ENCODE measurements at regions not wholly inside any gene's neighbourhood (a gene's known extent, or its start where the extent isn't known, plus 50 kb on each side); places are given as distances from the start of the nearest gene placed in this dataset.

- no CpG with 5 or more reads among the region's 10 CpGs for WGBS (ENCODE audit: extremely low coverage, insufficient read length, low lambda C conversion rate)
- no peak overlapping the region for H3K14ac ChIP-seq (ENCODE audit: insufficient read depth, low read length)
- no peak overlapping the region for H2AFZ ChIP-seq (ENCODE audit: low read length)
- H3K9me3 Mint-ChIP-seq: no peaks in the 10 kb centered on the region
- TF ChIP-seq CTCF (conservative IDR thresholded peaks at IDR 0.05): no peak
- H3K27me3 Mint-ChIP-seq (ENCODE audit: low read depth): peaks cover 98% of the 10 kb centered on the region
- H3K23ac ChIP-seq (ENCODE audit: insufficient read length, low read depth, low read length): no peak overlapping the region
- H3K4me3 Mint-ChIP-seq: no peak overlapping the region
- H3K79me1 ChIP-seq (ENCODE audit: insufficient read depth, low read depth, low read length, poor library complexity, severe bottlenecking): no peaks in the 10 kb centered on the region
- H3K4me1 ChIP-seq (ENCODE audit: insufficient read depth, low read length): no peaks in the 10 kb centered on the region; the same call in 1 of the 2 replicates
- H3K9ac ChIP-seq (ENCODE audit: extremely low read depth, insufficient read length, low read length): no peak overlapping the region
- no peak overlapping the region for H2BK12ac ChIP-seq (ENCODE audit: insufficient read length, low read depth, low read length)
- H3K4ac ChIP-seq (ENCODE audit: low read depth, low read length): no peak overlapping the region
- no peak overlapping the region for H3T11ph ChIP-seq (ENCODE audit: low read length)
- H4K91ac ChIP-seq (ENCODE audit: insufficient read length, low read depth, low read length): no peak overlapping the region
- H2BK120ac ChIP-seq (ENCODE audit: low read depth, low read length, poor library complexity, severe bottlenecking): no peak overlapping the region
- no peaks in the 10 kb centered on the region for H4K20me1 ChIP-seq (ENCODE audit: control insufficient read depth, insufficient read depth, insufficient read length)
- H3K4me1 Mint-ChIP-seq: peaks cover 0 to 9% of the 10 kb centered on the region in 2 experiments; a peak in 2 of 4 replicates
- H2AK5ac ChIP-seq (ENCODE audit: insufficient read length, low read length): no peak overlapping the region
- H3K23me2 ChIP-seq (ENCODE audit: insufficient read length, low read depth, low read length, poor library complexity, severe bottlenecking): no peaks in the 10 kb centered on the region
- no peak overlapping the region for H3K56ac ChIP-seq (ENCODE audit: insufficient read length, low read depth, low read length)
- H3K18ac ChIP-seq (ENCODE audit: insufficient read length, low read depth, low read length): no peak overlapping the region
- H3K27ac ChIP-seq (ENCODE audit: insufficient read length, low read depth, low read length): no peak overlapping the region
- no peaks in the 10 kb centered on the region for H3K36me3 Mint-ChIP-seq (ENCODE audit: insufficient read depth in 1 of 3, low read depth in 3 of 3)
- no peak overlapping the region for H2BK15ac ChIP-seq (ENCODE audit: low read depth, low read length)
- H4K8ac ChIP-seq (replicated peaks; ENCODE audit: insufficient read length, low read depth, low read length): no peak overlapping the region
- H4K5ac ChIP-seq (ENCODE audit: insufficient read length, low read depth, low read length): no peak overlapping the region
- H3K79me2 ChIP-seq (ENCODE audit: insufficient read depth, low read length): no peaks in the 10 kb centered on the region
- H3K27ac Mint-ChIP-seq: no peak overlapping the region
- no peaks in the 10 kb centered on the region for H3K9me3 ChIP-seq (ENCODE audit: control insufficient read depth, low read depth, low read length)
- DNase-seq: no peak
- H3K27me3 ChIP-seq (ENCODE audit: insufficient read depth, low read length): peaks cover 3% of the 10 kb centered on the region; the same call in 1 of the 2 replicates
- H2BK20ac ChIP-seq (ENCODE audit: low read depth, low read length, poor library complexity, severe bottlenecking): no peak overlapping the region
- H2BK5ac ChIP-seq (ENCODE audit: insufficient read length, low read length): no peak overlapping the region
- no peak overlapping the region for H3K4me2 ChIP-seq (ENCODE audit: insufficient read depth, insufficient read length, low read length)
Measured at GRCh38 chr22:22823131-22823810, 64.3 kb upstream of the IGLL5 start.
